CD14-positive monocyte (primary cell): ENCODE measurements at regions not wholly inside any gene's neighbourhood (a gene's known extent, or its start where the extent isn't known, plus 50 kb on each side); places are given as distances from the start of the nearest gene placed in this dataset.

Source experiments
- DNase-seq, 3 donors: peaks; one replicate each; pipeline ENCODE4 v3.0.0-alpha.2; 2011 to 2022
- H2AFZ ChIP-seq: 2 replicates; pipeline ENCODE4 v1.6.0; 2012; ENCODE audit warnings: mild to moderate bottlenecking, low read depth, low read length, inconsistent platforms; ENCODE audit not compliant: insufficient read depth, poor library complexity, severe bottlenecking
- H3K27ac ChIP-seq, 2 donors: 1 replicate in 1 of 2; 2 replicates in 1 of 2; pipeline ENCODE4 v1.5.1; 2012 to 2013; ENCODE audit warnings: low read length in 2 of 2, control low read depth in 1 of 2, inconsistent platforms in 1 of 2, low read depth in 1 of 2, mild to moderate bottlenecking in 1 of 2
- H3K27me3 ChIP-seq, 2 donors: one replicate each; pipeline versions ENCODE4 v1.6.0 to v1.6.1; 2011 to 2013; ENCODE audit warnings: low read length in 2 of 2; ENCODE audit not compliant: control insufficient read depth in 2 of 2, insufficient read depth in 2 of 2
- H3K36me3 ChIP-seq, 2 donors: replicated peaks in 1 of 2; 1 replicate in 1 of 2; 2 replicates in 1 of 2; pipeline versions ENCODE4 v1.5.1 to v1.6.1; 2012 to 2013; ENCODE audit warnings: low read length in 2 of 2, control low read depth in 1 of 2, inconsistent platforms in 1 of 2, mild to moderate bottlenecking in 1 of 2; ENCODE audit not compliant: insufficient read depth in 2 of 2, control insufficient read depth in 1 of 2
- H3K4me1 ChIP-seq, 2 donors: 1 replicate in 1 of 2; 2 replicates in 1 of 2; pipeline versions ENCODE4 v1.5.1 to v1.6.1; 2012 to 2013; ENCODE audit warnings: low read length in 2 of 2, control low read depth in 1 of 2, inconsistent platforms in 1 of 2, mild to moderate bottlenecking in 1 of 2, moderate library complexity in 1 of 2; ENCODE audit not compliant: insufficient read depth in 2 of 2, control insufficient read depth in 1 of 2
- H3K4me2 ChIP-seq: replicated peaks from 2 replicates; pipeline ENCODE3; 2012; ENCODE audit warnings: low read length, moderate library complexity, mild to moderate bottlenecking; ENCODE audit not compliant: poor library complexity, severe bottlenecking; ENCODE audit errors: extremely low read depth
- H3K4me3 ChIP-seq, 3 experiments: fragments of 200-600 bp in 1 of 3; sonication (generic) in 1 of 3; replicated peaks in 1 of 3; 1 replicate in 2 of 3; 2 replicates in 1 of 3; pipeline ENCODE4 v1.5.1; 2011 to 2013; ENCODE audit warnings: low read length in 3 of 3, mild to moderate bottlenecking in 3 of 3, control low read depth in 2 of 3, low read depth in 2 of 3, inconsistent platforms in 1 of 3, moderate library complexity in 1 of 3
- H3K79me2 ChIP-seq: 2 replicates; pipeline ENCODE4 v1.6.0; 2012; ENCODE audit warnings: mild to moderate bottlenecking, control low read depth, inconsistent platforms, low read length, moderate library complexity; ENCODE audit not compliant: insufficient read depth
- H3K9ac ChIP-seq: 2 replicates; pipeline ENCODE4 v1.6.0; 2017; ENCODE audit warnings: low read length, mild to moderate bottlenecking; ENCODE audit not compliant: insufficient read depth, poor library complexity, severe bottlenecking
- H3K9me3 ChIP-seq, 2 donors: replicated peaks in 1 of 2; 1 replicate in 1 of 2; 2 replicates in 1 of 2; pipeline versions ENCODE4 v1.5.1 to v1.6.1; 2012 to 2013; ENCODE audit warnings: low read length in 2 of 2, control low read depth in 1 of 2; ENCODE audit not compliant: control insufficient read depth in 1 of 2, insufficient read depth in 1 of 2
- H4K20me1 ChIP-seq: 2 replicates; pipeline ENCODE4 v1.6.0; 2012; ENCODE audit warnings: mild to moderate bottlenecking, low read length, control low read depth, moderate library complexity; ENCODE audit not compliant: insufficient read depth
- H3K27ac Mint-ChIP-seq, 7 donors: one replicate each; pipeline ENCODE4 v1.8.0; 2020; ENCODE audit warnings: mild to moderate bottlenecking in 7 of 7, mixed read lengths in 7 of 7, moderate library complexity in 6 of 7, inconsistent platforms in 2 of 7
- H3K27me3 Mint-ChIP-seq, 3 donors: one replicate each; pipeline ENCODE4 v1.8.0; 2021 to 2022; ENCODE audit warnings: low read depth in 3 of 3, mild to moderate bottlenecking in 3 of 3, mixed read lengths in 3 of 3, moderate library complexity in 3 of 3, inconsistent platforms in 1 of 3
- H3K36me3 Mint-ChIP-seq, 2 donors: one replicate each; pipeline ENCODE4 v1.8.0; 2020; ENCODE audit warnings: mixed read lengths in 2 of 2, inconsistent platforms in 1 of 2, mild to moderate bottlenecking in 1 of 2
- H3K4me1 Mint-ChIP-seq: one replicate; pipeline ENCODE4 v1.8.0; 2020; ENCODE audit warnings: mild to moderate bottlenecking, mixed read lengths
- H3K4me3 Mint-ChIP-seq, 2 donors: one replicate each; pipeline ENCODE4 v1.8.0; 2020; ENCODE audit warnings: mild to moderate bottlenecking in 2 of 2, mixed read lengths in 2 of 2, moderate library complexity in 1 of 2
- H3K9me3 Mint-ChIP-seq, 7 donors: one replicate each; pipeline ENCODE4 v1.8.0; 2020 to 2022; ENCODE audit warnings: mixed read lengths in 7 of 7, mild to moderate bottlenecking in 6 of 7, moderate library complexity in 6 of 7, inconsistent platforms in 2 of 7
- WGBS: methylation state at CpG from one replicate; pipeline ENCODE4 v1.1.5; 2013; ENCODE audit warnings: missing lambda C conversion rate; ENCODE audit not compliant: insufficient coverage; 5-methylcytosine and 5-hydroxymethylcytosine counted together
- intact Hi-C, 2 donors: fragments of 100-400 bp; cut with micrococcal nuclease; formaldehyde crosslinking; loops; one replicate each; pipeline versions ENCODE4 v1.15.0 to v1.15.1; 2023
- TF ChIP-seq, protein P1 (sequence below): fragments of 200-600 bp; IDR thresholded peaks from one replicate; pipeline ENCODE4 v1.8.0; 2022; ENCODE audit warnings: antibody characterized with exemption, mild to moderate bottlenecking

- H3K79me2 ChIP-seq = no peaks in the 10 kb centered on the region
- H3K36me3 ChIP-seq = no peaks in the 10 kb centered on the region
- H3K9me3 ChIP-seq = no peaks in the 10 kb centered on the region
- WGBS = no CpG with 5 or more reads among the region's 6 CpGs
- H3K27me3 ChIP-seq = no peaks in the 10 kb centered on the region
- intact Hi-C loops = no loop called here
- Mint-ChIP-seq H3K4me3 (no peak overlapping the region), H3K9me3 (peaks cover 0 to 3% (median 0%) of the 10 kb centered on the region in 7 donors), H3K4me1 (no peaks in the 10 kb centered on the region), H3K36me3 (no peaks in the 10 kb centered on the region), H3K27ac (no peak overlapping the region), H3K27me3 (no peaks in the 10 kb centered on the region)
- H3K4me2 ChIP-seq = no peak overlapping the region
- no peaks in the 10 kb centered on the region for H3K4me1 ChIP-seq
- H3K4me3 ChIP-seq = no peak overlapping the region
- TF ChIP-seq, protein P1, sequence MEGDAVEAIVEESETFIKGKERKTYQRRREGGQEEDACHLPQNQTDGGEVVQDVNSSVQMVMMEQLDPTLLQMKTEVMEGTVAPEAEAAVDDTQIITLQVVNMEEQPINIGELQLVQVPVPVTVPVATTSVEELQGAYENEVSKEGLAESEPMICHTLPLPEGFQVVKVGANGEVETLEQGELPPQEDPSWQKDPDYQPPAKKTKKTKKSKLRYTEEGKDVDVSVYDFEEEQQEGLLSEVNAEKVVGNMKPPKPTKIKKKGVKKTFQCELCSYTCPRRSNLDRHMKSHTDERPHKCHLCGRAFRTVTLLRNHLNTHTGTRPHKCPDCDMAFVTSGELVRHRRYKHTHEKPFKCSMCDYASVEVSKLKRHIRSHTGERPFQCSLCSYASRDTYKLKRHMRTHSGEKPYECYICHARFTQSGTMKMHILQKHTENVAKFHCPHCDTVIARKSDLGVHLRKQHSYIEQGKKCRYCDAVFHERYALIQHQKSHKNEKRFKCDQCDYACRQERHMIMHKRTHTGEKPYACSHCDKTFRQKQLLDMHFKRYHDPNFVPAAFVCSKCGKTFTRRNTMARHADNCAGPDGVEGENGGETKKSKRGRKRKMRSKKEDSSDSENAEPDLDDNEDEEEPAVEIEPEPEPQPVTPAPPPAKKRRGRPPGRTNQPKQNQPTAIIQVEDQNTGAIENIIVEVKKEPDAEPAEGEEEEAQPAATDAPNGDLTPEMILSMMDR = no peak
- no peaks in the 10 kb centered on the region for H4K20me1 ChIP-seq
- H3K9ac ChIP-seq = no peak overlapping the region
- no peak overlapping the region for H2AFZ ChIP-seq
- no peak overlapping the region for H3K27ac ChIP-seq
- DNase-seq = no peak
Measured at GRCh38 chr4:81314196-81314896, 99.3 kb upstream of the PRKG2 start.

DNA sequence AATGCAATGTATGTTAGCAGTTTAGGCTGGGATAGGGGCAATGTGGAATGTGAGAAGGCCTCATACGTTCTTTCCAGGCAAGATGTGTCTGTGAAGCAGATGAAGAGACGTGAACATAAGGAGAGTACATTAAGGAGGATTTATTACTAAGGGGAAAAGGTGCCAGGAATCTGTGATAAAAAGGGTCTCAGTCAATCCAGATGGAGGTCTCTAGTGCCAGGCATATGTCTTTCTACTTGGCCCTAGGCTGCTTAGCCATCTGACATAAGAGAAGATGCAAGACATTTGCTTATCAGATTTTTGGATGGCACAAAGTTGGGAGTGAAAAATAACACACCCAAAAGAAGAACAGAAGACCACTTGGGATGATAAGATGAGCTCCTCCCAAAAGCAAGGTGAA is 93.0 kb upstream of the PRKG2 start:
- 97% methylated on average over 2 of the region's 2 CpGs for WGBS
- Histone ChIP-seq H3K9me3 (no peaks in the 10 kb centered on the region), H3K36me3 (no peaks in the 10 kb centered on the region), H3K27me3 (no peaks in the 10 kb centered on the region), H3K4me1 (no peaks in the 10 kb centered on the region), H3K4me2 (no peak overlapping the region), H4K20me1 (no peaks in the 10 kb centered on the region), H3K9ac (no peak overlapping the region), H3K4me3 (no peak overlapping the region), H3K79me2 (no peaks in the 10 kb centered on the region), H2AFZ (no peak overlapping the region), H3K27ac (no peak overlapping the region)
- intact Hi-C loops = no loop called here
- no peak overlapping the region for H3K4me3 Mint-ChIP-seq
- H3K9me3 Mint-ChIP-seq = peaks cover 0 to 6% (median 2%) of the 10 kb centered on the region in 7 donors
- TF ChIP-seq, protein P1 = no peak
- H3K36me3 Mint-ChIP-seq = no peaks in the 10 kb centered on the region
- H3K27ac Mint-ChIP-seq = no peak overlapping the region
- H3K27me3 Mint-ChIP-seq = peaks cover 0 to 3% (median 0%) of the 10 kb centered on the region in 3 donors
- no peaks in the 10 kb centered on the region for H3K4me1 Mint-ChIP-seq
- DNase-seq = no peak
